ENCODE measurements at regions not wholly inside any gene's neighbourhood (a gene's known extent, or its start where the extent isn't known, plus 50 kb on each side); places are given as distances from the start of the nearest gene placed in this dataset.

DNA sequence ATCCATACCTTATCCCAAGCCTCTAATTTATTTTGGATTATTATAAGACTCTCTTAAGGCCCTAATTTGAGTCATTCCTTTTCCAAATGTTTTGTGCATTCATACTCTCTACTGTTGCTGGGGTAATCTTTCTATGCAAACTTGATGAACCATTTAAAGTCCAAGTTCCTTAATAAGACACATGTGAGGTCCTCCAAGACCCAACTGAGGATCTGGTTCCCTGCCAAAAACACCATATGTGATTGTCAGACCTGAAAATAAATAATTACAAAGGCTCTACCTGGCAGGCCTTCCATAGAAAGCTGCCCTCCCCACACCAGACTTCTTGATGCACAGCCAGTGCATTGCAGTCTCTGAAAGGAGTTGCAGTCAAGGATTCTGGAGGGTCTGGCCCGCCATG is 257.9 kb upstream of the AKR1E2 start:
- DNase-seq: no peak

DNA sequence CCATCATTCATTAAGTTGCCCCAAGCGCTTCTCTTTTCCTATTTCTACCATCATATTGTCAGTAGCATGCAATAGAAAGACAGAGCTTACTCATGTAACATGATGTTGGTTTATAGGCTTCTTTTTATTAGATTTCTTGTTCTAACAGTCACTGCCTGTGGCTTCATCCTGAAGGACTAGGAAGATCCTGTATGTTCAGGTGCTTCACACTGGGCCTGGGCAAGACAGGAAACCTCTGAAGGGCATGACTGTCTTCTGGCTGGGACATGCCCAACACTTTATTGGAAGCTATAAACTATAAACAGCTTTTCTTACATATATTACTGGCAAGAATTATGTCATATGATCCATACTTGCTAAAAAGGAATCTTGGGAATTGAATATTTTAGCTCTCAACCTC is 258.4 kb upstream of the AKR1E2 start:
- DNase-seq: no peak

DNA sequence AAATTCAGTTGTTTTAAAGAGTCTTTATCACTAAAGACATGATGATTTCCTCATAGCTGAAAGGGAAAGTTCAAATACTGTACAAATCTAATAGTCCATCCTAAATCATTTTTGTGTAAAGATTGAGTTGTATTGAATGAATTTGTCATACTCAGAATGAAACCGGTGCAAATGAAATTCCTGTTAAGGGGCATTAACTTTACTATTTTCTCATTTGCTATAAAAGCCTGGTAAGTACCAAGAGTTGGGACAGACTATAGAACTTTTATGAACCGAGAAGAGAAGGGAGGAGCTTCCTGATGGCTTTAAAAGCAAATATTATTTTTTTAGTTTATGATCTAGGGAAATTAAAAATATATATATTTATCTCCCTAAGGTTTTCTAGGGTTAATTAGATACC is 260.0 kb upstream of the AKR1E2 start:
- no peak for DNase-seq

GRCh38 chr10:4561296-4561695 is 264.7 kb upstream of the AKR1E2 start:
- DNase-seq: no peak

DNA sequence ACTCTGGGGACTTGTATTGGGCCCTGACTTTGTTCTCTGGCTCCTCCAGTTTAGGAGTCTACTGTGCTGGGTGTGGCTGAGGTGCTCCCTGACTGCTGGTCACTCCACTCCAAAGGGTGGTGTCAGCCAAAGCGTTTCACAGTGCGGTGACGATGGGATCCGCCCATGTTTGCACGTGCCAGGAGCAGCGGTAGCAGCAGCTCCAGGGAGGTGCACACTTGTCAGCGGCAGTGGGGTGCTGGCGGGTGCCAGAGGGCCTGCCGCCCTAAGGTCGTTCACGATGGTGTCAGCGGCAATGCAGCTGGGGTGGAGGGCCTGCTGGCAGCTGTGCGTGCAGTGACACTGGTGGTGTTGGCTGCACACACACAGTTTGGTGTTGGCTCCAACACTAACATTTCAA is 268.5 kb upstream of the AKR1E2 start:
- DNase-seq: no peak

- no peak for DNase-seq
These were observed 269.5 kb upstream of the AKR1E2 start for GRCh38 chr10:4556527-4556926.

DNA sequence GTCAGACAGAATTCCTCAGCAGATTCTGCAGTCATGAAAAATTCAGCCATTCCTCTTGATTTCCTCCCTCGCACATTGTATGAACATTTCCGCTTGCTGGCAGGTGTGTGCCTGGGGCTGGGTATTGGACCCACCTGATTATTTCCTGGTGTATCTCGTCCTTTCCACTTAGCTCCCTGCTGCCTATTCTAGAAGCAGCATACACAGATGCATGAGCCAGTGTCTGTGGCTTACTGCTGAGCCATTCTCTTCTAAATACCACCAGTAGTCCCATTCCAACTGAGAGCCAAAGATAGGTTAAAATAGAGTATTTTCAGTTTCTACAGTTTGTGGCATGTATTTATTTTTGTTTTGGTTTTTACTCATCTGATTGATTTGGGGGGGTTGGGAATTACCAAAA is 270.1 kb upstream of the AKR1E2 start:
- no peak for DNase-seq

GRCh38 chr10:4549139-4549653 is 276.8 kb upstream of the AKR1E2 start:
- no peak for DNase-seq

GRCh38 chr10:4546931-4547330 is 279.1 kb upstream of the AKR1E2 start:
- DNase-seq: no peak

DNA sequence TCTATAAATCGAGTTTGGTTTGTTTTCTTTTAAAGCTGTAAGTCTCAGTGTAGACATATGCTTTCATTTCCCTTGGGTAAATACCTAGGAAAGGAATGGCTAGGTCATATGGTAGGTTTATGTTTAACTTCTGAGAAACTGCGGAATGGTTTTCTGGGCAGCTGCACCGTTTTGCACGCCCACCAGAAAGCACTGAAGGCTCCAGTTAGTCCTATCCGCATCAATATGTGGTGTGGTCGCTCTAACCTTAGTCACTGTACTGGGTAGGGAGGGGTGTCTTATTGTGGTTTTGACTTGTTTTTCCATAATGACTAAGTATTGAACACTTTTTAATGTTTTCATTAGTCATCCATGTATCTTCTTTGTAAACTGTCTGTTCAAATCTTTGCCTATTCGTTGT is 279.5 kb upstream of the AKR1E2 start:
- DNase-seq: no peak

DNA sequence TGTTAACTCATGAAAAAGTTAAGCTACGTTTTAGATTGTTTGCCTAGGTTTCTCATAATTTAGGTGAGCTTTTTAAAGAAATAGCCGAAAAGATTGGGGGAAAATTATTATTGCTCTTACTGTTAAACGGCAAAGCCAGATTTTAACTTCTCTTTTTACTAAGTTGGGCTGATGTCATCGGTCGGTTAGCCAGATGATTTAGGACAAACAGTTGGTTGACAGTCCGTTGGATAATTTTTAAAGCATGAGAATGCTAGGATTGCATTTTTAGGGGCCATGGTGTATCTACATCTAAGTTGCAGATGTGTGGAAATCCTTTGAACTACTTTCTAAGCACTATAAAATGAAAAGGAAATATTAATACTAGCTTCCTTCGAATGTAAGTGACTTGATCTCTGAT is 280.9 kb upstream of the AKR1E2 start:
- no peak for DNase-seq

DNA sequence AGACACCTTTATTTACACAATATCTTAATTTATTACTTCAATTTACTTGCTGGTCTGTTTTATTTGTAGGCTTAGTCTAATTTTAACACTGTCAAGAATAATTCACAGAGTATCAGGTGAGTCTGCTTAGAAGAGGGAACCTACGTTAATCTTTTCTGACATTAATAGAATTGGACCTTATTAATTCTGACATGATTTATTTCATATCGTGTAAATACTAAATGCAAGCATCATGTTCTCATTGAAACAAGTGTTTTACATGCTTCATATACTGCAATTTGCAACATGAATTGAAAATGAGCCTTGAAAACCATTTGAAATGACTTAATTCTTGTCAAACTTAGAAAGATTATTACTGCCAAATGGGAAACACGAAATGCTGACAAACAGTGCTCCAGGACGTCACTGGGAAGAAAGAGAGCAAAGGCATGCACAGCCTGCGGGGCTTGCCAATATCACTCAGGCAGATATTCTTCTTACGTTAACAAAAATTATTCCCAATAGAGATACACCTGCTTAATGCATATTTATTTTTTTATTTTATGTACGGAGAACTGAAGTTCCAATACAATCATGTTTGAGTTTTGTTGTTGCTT is 282.0 kb upstream of the AKR1E2 start:
- DNase-seq: no peak

DNA sequence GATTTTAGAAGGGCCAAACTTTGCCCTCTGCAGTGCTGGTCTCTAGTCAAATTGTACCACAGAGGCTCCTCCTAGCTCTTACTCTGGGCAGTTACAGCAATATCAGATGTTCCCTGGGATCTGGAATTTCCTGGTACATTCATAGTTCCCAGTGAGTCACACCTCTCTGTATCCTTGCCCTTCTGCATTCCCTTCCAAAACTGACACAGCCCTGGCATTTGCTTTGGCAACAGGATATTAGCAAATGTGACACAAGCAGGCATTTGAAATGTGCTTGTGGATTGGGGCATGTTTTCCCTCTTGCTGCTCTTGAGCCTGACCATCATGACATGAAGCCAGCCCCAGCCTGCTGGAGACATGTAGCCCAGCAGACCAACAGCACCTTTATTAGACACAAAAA is 284.7 kb upstream of the AKR1E2 start:
- no peak for DNase-seq

- no peak for DNase-seq
These were observed 288.0 kb upstream of the AKR1E2 start for GRCh38 chr10:4538016-4538415.

- DNase-seq: no peak
These were observed 290.5 kb upstream of the AKR1E2 start for GRCh38 chr10:4535521-4535920.

DNA sequence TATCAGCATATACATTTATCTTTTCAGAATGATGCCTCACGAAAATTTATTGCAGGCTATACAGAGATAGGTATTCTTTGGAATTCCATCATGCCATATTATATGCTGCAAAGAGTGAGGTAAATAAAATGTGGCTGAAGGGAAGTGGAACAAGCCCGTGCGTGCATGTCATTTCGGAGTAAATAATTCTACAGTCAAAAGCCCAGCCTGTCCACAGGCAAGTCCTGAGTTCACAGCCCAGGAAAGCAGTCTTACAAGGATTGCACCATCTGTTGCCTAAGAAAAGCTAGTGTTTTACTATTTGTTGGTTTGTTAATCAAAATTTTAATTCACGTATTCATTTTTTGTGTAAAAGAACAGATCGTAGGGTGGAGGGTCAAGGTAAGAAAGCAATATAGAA is 292.4 kb upstream of the AKR1E2 start:
- DNase-seq: no peak

- DNase-seq: no peak
These were observed 293.0 kb upstream of the AKR1E2 start for GRCh38 chr10:4532976-4533375.

DNA sequence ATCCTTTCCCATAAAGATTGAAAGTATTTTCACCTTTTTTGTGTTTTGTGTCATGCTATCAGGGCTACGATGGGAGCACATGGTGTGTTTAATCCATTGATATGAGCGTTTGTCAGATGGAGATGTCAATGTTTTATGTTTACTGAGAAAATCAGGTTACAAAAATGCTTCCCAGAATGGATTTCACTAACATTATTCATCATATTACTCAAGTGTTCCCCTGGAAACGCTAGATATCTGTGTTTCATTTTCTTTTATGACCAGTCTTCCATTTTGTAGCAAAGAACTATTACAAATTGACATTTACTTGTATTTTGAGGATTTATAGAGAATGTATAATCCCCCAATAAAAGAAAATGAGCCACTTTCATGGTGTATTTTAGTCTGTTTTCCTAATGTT is 293.5 kb upstream of the AKR1E2 start:
- DNase-seq: no peak

DNA sequence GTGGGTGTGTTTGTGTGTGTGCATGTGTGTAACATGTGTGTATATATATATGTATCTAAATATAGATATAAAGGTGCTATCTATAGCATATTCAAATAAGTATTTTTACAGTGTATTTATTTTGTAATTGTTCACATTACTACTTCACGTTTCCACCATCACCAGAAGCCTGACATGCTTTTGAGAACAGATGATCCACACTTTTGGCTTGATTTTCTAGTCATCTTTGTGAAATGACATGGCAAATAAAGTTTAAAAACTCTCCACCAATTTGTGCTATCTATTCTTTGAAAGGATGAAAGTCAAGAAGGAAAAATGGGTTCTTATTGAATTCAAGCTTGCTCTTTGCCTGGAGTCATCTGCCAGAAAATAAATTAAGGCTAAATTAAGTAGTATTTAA is 294.0 kb upstream of the AKR1E2 start:
- DNase-seq: no peak

DNA sequence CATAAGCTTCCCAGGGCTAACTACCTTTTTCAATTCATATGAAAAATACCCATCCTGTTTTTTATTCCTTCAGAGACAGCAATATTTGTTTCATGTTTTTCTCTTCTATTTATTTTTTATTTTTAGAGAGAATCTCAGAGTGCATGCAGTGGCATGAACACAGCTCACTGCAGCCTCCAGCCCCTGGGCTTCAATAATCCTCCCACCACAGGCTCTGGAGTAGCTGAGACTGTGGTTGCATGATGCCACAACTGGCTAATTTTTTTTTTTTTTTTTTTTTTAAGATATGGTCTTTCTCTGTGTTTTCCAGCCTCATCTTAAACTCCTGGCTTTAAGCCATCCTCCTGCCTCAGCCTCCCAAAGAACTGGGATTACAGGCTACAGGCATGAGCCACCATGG is 296.7 kb upstream of the AKR1E2 start:
- DNase-seq: no peak

- DNase-seq: no peak
These were observed 298.6 kb upstream of the AKR1E2 start for GRCh38 chr10:4527281-4527970.

GRCh38 chr10:4526311-4526731 is 299.7 kb upstream of the AKR1E2 start:
- no peak for DNase-seq

DNA sequence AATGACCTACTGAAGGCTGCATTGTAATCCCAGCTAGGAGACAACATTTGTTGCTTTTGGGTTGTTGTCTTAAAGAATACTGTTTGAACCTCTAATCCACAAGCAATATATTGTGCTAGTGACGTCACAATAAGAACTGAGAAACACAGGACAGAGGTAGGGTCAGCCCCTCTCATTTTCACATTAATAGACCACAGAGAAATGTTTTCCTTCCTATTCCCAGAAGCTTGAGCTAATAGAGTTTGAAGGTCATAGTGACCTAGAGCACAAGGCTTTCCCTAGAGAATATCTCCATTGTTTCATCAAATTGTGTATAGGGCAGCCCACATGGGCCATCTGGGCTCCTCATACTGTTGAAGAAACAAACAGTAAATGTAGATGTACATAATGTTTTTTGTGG is 300.9 kb upstream of the AKR1E2 start:
- DNase-seq: no peak

DNA sequence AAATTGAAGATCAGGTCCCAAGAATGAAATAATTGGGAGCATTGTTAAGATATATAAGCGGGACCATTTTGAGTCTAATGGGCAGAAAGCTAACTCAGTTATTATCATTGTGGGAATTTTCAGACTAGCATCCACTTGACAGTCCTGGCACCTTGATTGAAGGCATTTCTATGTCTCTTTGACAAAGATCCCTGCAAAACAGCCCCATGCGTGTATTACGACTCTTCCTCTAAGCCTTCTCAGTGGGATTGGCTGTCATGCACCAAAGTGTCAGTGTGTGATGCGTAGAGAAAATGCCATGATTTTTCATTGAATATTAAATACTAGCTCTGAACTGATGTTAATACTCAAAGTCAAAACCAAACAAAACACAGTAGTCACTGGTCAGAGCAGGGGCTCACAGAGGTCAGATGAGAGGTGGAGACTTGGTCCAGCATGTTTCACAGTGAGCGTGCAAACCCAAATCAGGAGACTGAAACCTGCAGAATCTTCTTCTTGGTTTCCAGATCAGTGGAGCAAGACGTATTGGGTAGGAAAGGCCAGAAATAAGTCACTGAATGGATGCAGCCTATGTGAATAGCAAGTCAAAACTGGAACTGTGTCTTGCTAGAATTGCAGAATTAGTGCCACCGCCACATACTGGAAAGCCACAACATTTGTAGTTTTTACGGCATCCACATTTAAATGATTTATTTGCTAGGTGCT is 303.6 kb upstream of the AKR1E2 start:
- no peak for DNase-seq

All from CD4-positive, alpha-beta T cell treated with Interferon gamma for 1 hour (primary cell).